ENCODE measurements at regions not wholly inside any gene's neighbourhood (a gene's known extent, or its start where the extent isn't known, plus 50 kb on each side); places are given as distances from the start of the nearest gene placed in this dataset.

GRCh38 chr20:50410343-50410742 is 99.8 kb upstream of the PTPN1 start:
- no peak for TF ChIP-seq EZH2 (IDR thresholded peaks at IDR 0.05; ENCODE audit: low read length)
- TF ChIP-seq, protein P1, sequence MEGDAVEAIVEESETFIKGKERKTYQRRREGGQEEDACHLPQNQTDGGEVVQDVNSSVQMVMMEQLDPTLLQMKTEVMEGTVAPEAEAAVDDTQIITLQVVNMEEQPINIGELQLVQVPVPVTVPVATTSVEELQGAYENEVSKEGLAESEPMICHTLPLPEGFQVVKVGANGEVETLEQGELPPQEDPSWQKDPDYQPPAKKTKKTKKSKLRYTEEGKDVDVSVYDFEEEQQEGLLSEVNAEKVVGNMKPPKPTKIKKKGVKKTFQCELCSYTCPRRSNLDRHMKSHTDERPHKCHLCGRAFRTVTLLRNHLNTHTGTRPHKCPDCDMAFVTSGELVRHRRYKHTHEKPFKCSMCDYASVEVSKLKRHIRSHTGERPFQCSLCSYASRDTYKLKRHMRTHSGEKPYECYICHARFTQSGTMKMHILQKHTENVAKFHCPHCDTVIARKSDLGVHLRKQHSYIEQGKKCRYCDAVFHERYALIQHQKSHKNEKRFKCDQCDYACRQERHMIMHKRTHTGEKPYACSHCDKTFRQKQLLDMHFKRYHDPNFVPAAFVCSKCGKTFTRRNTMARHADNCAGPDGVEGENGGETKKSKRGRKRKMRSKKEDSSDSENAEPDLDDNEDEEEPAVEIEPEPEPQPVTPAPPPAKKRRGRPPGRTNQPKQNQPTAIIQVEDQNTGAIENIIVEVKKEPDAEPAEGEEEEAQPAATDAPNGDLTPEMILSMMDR (optimal IDR thresholded peaks at IDR 0.05 in 1 of 3, IDR thresholded peaks at IDR 0.05 in 1 of 3, conservative IDR thresholded peaks at IDR 0.05 in 1 of 3; ENCODE audit: extremely low read depth in 1 of 3, insufficient read depth in 2 of 3, low read length in 3 of 3): no peak
- Histone ChIP-seq H2AFZ (ENCODE audit: control insufficient read depth, low read length) (no peak overlapping the region), H3K4me3 (ENCODE audit: control insufficient read depth in 2 of 3, extremely low read depth in 1 of 3, insufficient read depth in 2 of 3, low read depth in 1 of 3, low read length in 3 of 3) (no peak overlapping the region), H3K36me3 (ENCODE audit: control insufficient read depth in 2 of 2, extremely low read depth in 1 of 2, insufficient read depth in 2 of 2, low read length in 2 of 2) (peaks cover 0 to 2% of the 10 kb centered on the region in 2 experiments), H3K4me1 (ENCODE audit: control insufficient read depth, extremely low read depth, insufficient read depth, low read length) (no peaks in the 10 kb centered on the region), H3K27ac (ENCODE audit: control insufficient read depth, insufficient read depth, low read length) (no peak overlapping the region), H3K9me1 (ENCODE audit: control insufficient read depth, extremely low read depth, insufficient read depth, low read length) (no peaks in the 10 kb centered on the region), H4K20me1 (ENCODE audit: control insufficient read depth, extremely low read depth, insufficient read depth, low read length) (no peaks in the 10 kb centered on the region), H3K27me3 (ENCODE audit: control insufficient read depth, extremely low read depth, insufficient read depth, low read length) (no peaks in the 10 kb centered on the region), H3K9me3 (ENCODE audit: control insufficient read depth, low read depth, low read length) (peaks cover 1% of the 10 kb centered on the region), H3K4me2 (ENCODE audit: control insufficient read depth, extremely low read depth, insufficient read depth, low read depth, low read length) (no peak overlapping the region), H3K9ac (ENCODE audit: control insufficient read depth, extremely low read depth, insufficient read depth, low read length) (no peak overlapping the region), H3K79me2 (ENCODE audit: control insufficient read depth, insufficient read depth, low read length) (no peaks in the 10 kb centered on the region)
- dilution Hi-C loops (cut with MboI; ENCODE audit: extremely low pct_ligation_motif_present, low sequenced_read_pairs): no loop called here
- no peak for FAIRE-seq
- no peak for DNase-seq (ENCODE audit: low read depth, low spot score)

GRCh38 chr20:50412069-50412468 is 98.1 kb upstream of the PTPN1 start:
- H3K4me3 ChIP-seq (ENCODE audit: control insufficient read depth in 2 of 3, extremely low read depth in 1 of 3, insufficient read depth in 2 of 3, low read depth in 1 of 3, low read length in 3 of 3): no peak overlapping the region
- dilution Hi-C loops (cut with MboI; ENCODE audit: extremely low pct_ligation_motif_present, low sequenced_read_pairs): no loop called here
- peaks cover 0 to 3% of the 10 kb centered on the region in 2 experiments for H3K36me3 ChIP-seq (ENCODE audit: control insufficient read depth in 2 of 2, extremely low read depth in 1 of 2, insufficient read depth in 2 of 2, low read length in 2 of 2)
- no peak overlapping the region for H3K9ac ChIP-seq (ENCODE audit: control insufficient read depth, extremely low read depth, insufficient read depth, low read length)
- FAIRE-seq: no peak
- no peaks in the 10 kb centered on the region for H3K79me2 ChIP-seq (ENCODE audit: control insufficient read depth, insufficient read depth, low read length)
- no peak overlapping the region for H3K27ac ChIP-seq (ENCODE audit: control insufficient read depth, insufficient read depth, low read length)
- peaks cover 1% of the 10 kb centered on the region for H3K9me3 ChIP-seq (ENCODE audit: control insufficient read depth, low read depth, low read length)
- H3K9me1 ChIP-seq (ENCODE audit: control insufficient read depth, extremely low read depth, insufficient read depth, low read length): no peaks in the 10 kb centered on the region
- H2AFZ ChIP-seq (ENCODE audit: control insufficient read depth, low read length): no peak overlapping the region
- H3K27me3 ChIP-seq (ENCODE audit: control insufficient read depth, extremely low read depth, insufficient read depth, low read length): no peaks in the 10 kb centered on the region
- no peaks in the 10 kb centered on the region for H3K4me1 ChIP-seq (ENCODE audit: control insufficient read depth, extremely low read depth, insufficient read depth, low read length)
- no peaks in the 10 kb centered on the region for H4K20me1 ChIP-seq (ENCODE audit: control insufficient read depth, extremely low read depth, insufficient read depth, low read length)
- no peak overlapping the region for H3K4me2 ChIP-seq (ENCODE audit: control insufficient read depth, extremely low read depth, insufficient read depth, low read depth, low read length)
- TF ChIP-seq, protein P1 (optimal IDR thresholded peaks at IDR 0.05 in 1 of 3, IDR thresholded peaks at IDR 0.05 in 1 of 3, conservative IDR thresholded peaks at IDR 0.05 in 1 of 3; ENCODE audit: extremely low read depth in 1 of 3, insufficient read depth in 2 of 3, low read length in 3 of 3): no peak
- no peak for DNase-seq (ENCODE audit: low read depth, low spot score)

Data from keratinocyte (primary cell).